Fibroblast of upper back skin (primary cell): ENCODE measurements at regions not wholly inside any gene's neighbourhood (a gene's known extent, or its start where the extent isn't known, plus 50 kb on each side); places are given as distances from the start of the nearest gene placed in this dataset.
A peak's percentile ranks its signal among the peaks of the same experiment; 100 is the strongest.
"Not testable (repeated sequence)": the region's sequence is repeated elsewhere in the genome, so short reads cannot be mapped to it uniquely, and the experiment has no call there.

Source experiments
- DNase-seq: peaks from one replicate; pipeline ENCODE4 v3.0.0-alpha.2; 2013

- DNase-seq, result peak; percentile 35
Observed at GRCh38 chr14:34081576-34082136, 130.8 kb upstream of the EGLN3 start.

GRCh38 chr14:34081101-34081575, 130.3 kb upstream of the EGLN3 start:
- peak; percentile 57 for DNase-seq

- DNase-seq, result not testable (repeated sequence)
Observed at GRCh38 chr14:34079643-34080042, 128.8 kb upstream of the EGLN3 start.

- peak; percentile 19 for DNase-seq
Observed at GRCh38 chr14:34078117-34078743, 127.4 kb upstream of the EGLN3 start.

- DNase-seq, result no peak
Observed at GRCh38 chr14:34075826-34076225, 125.0 kb upstream of the EGLN3 start.

GRCh38 chr14:34075042-34075744, 124.3 kb upstream of the EGLN3 start:
- DNase-seq, result no peak

GRCh38 chr14:34072921-34073320, 122.0 kb upstream of the EGLN3 start:
- no peak for DNase-seq

- no peak for DNase-seq
Observed at GRCh38 chr14:34072401-34072800, 121.5 kb upstream of the EGLN3 start.

GRCh38 chr14:34070917-34071407, 120.1 kb upstream of the EGLN3 start:
- no peak for DNase-seq

GRCh38 chr14:34069854-34070582, 119.1 kb upstream of the EGLN3 start:
- DNase-seq, result no peak

- DNase-seq, result no peak
Observed at GRCh38 chr14:34067587-34067986, 116.7 kb upstream of the EGLN3 start.

- peak; percentile 8 for DNase-seq
Observed at GRCh38 chr14:34065690-34066391, 115.0 kb upstream of the EGLN3 start.

GRCh38 chr14:34065236-34065635, 114.4 kb upstream of the EGLN3 start:
- no peak for DNase-seq

GRCh38 chr14:34064349-34064748, 113.5 kb upstream of the EGLN3 start:
- peak; percentile 86 for DNase-seq

- peak; percentile 28 for DNase-seq
Observed at GRCh38 chr14:34063470-34064164, 112.7 kb upstream of the EGLN3 start.

GRCh38 chr14:34063042-34063441, 112.2 kb upstream of the EGLN3 start:
- no peak for DNase-seq

GRCh38 chr14:34062353-34062973, 111.6 kb upstream of the EGLN3 start:
- no peak for DNase-seq

GRCh38 chr14:34060651-34060999, 109.8 kb upstream of the EGLN3 start:
- DNase-seq, result no peak

GRCh38 chr14:34059925-34060650, 109.2 kb upstream of the EGLN3 start:
- peak; percentile 75 for DNase-seq

- DNase-seq, result no peak
Observed at GRCh38 chr14:34059037-34059924, 108.4 kb upstream of the EGLN3 start.
